GM23338 (cell line): ENCODE measurements at regions not wholly inside any gene's neighbourhood (a gene's known extent, or its start where the extent isn't known, plus 50 kb on each side); places are given as distances from the start of the nearest gene placed in this dataset.
"Not testable (repeated sequence)": the region's sequence is repeated elsewhere in the genome, so short reads cannot be mapped to it uniquely, and the experiment has no call there.

Source experiments
- ATAC-seq: fragments of 200-7000 bp; cut with Tn5 transposase; 3 replicates; pipeline ENCODE4 v1.9.1; 2020
- DNase-seq: peaks from one replicate; pipeline ENCODE4 v3.0.0-alpha.2; 2015; ENCODE audit warnings: low spot score
- H2AFZ ChIP-seq: fragments of 200-600 bp; sonication (generic); 2 replicates; pipeline ENCODE4 v1.8.0; 2016; ENCODE audit warnings: antibody characterized with exemption, mild to moderate bottlenecking, moderate library complexity
- H3F3A ChIP-seq: fragments of 200-600 bp; sonication (generic); replicated peaks from 2 replicates; pipeline ENCODE4 v1.8.0; 2017; ENCODE audit warnings: antibody characterized with exemption, mixed run types, low read depth
- H3K27ac ChIP-seq: fragments of 200-600 bp; sonication (generic); 2 replicates; pipeline ENCODE4 v1.6.1; 2016; ENCODE audit warnings: low read depth
- H3K27me3 ChIP-seq: fragments of 200-600 bp; sonication (generic); 2 replicates; pipeline ENCODE4 v1.8.0; 2016; ENCODE audit warnings: mild to moderate bottlenecking, mixed run types, moderate library complexity; ENCODE audit not compliant: insufficient read depth
- H3K36me3 ChIP-seq: fragments of 200-600 bp; sonication (generic); 2 replicates; pipeline ENCODE4 v1.8.0; 2016; ENCODE audit warnings: mild to moderate bottlenecking; ENCODE audit not compliant: insufficient read depth
- H3K4me1 ChIP-seq: fragments of 200-600 bp; sonication (generic); 2 replicates; pipeline ENCODE4 v1.8.0; 2016; ENCODE audit warnings: mild to moderate bottlenecking, moderate library complexity; ENCODE audit not compliant: insufficient read depth
- H3K4me2 ChIP-seq: fragments of 200-600 bp; sonication (generic); 2 replicates; pipeline ENCODE4 v1.7.1; 2017; ENCODE audit warnings: mixed run types
- H3K4me3 ChIP-seq: fragments of 200-600 bp; sonication (generic); 2 replicates; pipeline ENCODE4 v1.6.1; 2016; ENCODE audit warnings: mixed run types
- H3K79me2 ChIP-seq: fragments of 200-600 bp; sonication (generic); replicated peaks from 2 replicates; pipeline ENCODE4 v1.8.0; 2017; ENCODE audit warnings: mild to moderate bottlenecking; ENCODE audit not compliant: insufficient read depth
- H3K9me2 ChIP-seq: fragments of 200-600 bp; sonication (generic); 2 replicates; pipeline ENCODE4 v1.8.0; 2017; ENCODE audit not compliant: insufficient read depth
- H4K20me1 ChIP-seq: fragments of 200-600 bp; sonication (generic); replicated peaks from 2 replicates; pipeline ENCODE4 v1.8.0; 2017; ENCODE audit warnings: mild to moderate bottlenecking; ENCODE audit not compliant: insufficient read depth
- H3K27ac Mint-ChIP-seq: 2 replicates; pipeline ENCODE4 v1.8.0; 2020; ENCODE audit warnings: inconsistent platforms, mild to moderate bottlenecking, moderate library complexity, mixed read lengths
- H3K27me3 Mint-ChIP-seq: 3 replicates; pipeline ENCODE4 v1.8.0; 2022; ENCODE audit warnings: low read depth, mild to moderate bottlenecking, moderate library complexity, mixed read lengths, inconsistent platforms; ENCODE audit not compliant: insufficient read depth, poor library complexity
- H3K36me3 Mint-ChIP-seq: 3 replicates; pipeline ENCODE4 v1.8.0; 2021; ENCODE audit warnings: low read depth, mild to moderate bottlenecking, inconsistent platforms, moderate library complexity, mixed read lengths
- H3K4me1 Mint-ChIP-seq: 3 replicates; pipeline ENCODE4 v1.8.0; 2020; ENCODE audit warnings: mild to moderate bottlenecking, inconsistent platforms, mixed read lengths
- H3K4me3 Mint-ChIP-seq: 3 replicates; pipeline ENCODE4 v1.8.0; 2021; ENCODE audit warnings: moderate library complexity, mild to moderate bottlenecking, inconsistent platforms, mixed read lengths
- H3K9me3 Mint-ChIP-seq: 3 replicates; pipeline ENCODE4 v1.8.0; 2020; ENCODE audit warnings: moderate library complexity, mild to moderate bottlenecking, inconsistent platforms, mixed read lengths
- ZNF114 ChIP-seq: fragments of 250-450 bp; sonication (Bioruptor Pico); IDR thresholded peaks from 2 replicates; pipeline ENCODE4 v1.5.0; 2020; ENCODE audit warnings: mild to moderate bottlenecking, moderate library complexity
- TF ChIP-seq, protein P1 (sequence below): fragments of 250-450 bp; sonication (Bioruptor Pico); IDR thresholded peaks from 2 replicates; pipeline ENCODE4 v1.5.0; 2020; ENCODE audit warnings: mild to moderate bottlenecking, moderate library complexity
- TF ChIP-seq, protein P2 (sequence below): IDR thresholded peaks from one replicate; pipeline ENCODE4 v1.6.1; 2018; ENCODE audit warnings: antibody characterized with exemption; ENCODE audit not compliant: unreplicated experiment

DNA sequence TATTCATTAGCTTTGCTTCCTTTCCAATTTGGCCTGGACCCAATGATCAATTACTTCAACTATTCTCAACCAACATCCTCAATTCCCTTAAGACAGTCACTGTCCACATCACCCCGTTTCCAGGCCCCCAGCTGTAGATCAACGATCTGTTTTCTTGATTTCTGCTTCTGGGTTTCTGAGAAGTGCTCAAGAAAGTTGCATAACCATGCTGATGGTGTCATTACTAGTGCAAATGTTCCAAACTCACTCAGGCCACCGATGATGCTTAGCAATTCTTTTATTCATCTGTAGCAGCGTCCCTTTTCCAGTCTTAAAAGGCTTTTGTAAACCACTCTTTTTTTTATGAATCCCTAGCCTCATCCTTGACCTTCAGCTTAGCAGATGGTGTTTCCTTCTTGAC, 155.8 kb upstream of the PTGFR start:
- Histone ChIP-seq H3K36me3 (no peaks in the 10 kb centered on the region), H3F3A (no peaks in the 10 kb centered on the region), H2AFZ (no peak overlapping the region), H3K4me2 (no peak overlapping the region), H3K4me3 (no peak overlapping the region), H3K27ac (no peak overlapping the region), H3K9me2 (0 out of 2 replicates have a peak, but pooled peaks cover 5% of the 10 kb centered on the region), H3K27me3 (no peaks in the 10 kb centered on the region), H3K4me1 (no peaks in the 10 kb centered on the region), H4K20me1 (no peaks in the 10 kb centered on the region; the same call in 1 of the 2 replicates), H3K79me2 (no peaks in the 10 kb centered on the region)
- no peaks in the 10 kb centered on the region for H3K27me3 Mint-ChIP-seq
- H3K4me3 Mint-ChIP-seq = no peak overlapping the region
- H3K4me1 Mint-ChIP-seq = no peaks in the 10 kb centered on the region
- DNase-seq (no peak), ATAC-seq (no peak)
- H3K27ac Mint-ChIP-seq = no peak overlapping the region
- no peak for TF ChIP-seq ZNF114 (CRISPR knock-in tag)
- TF ChIP-seq, protein P1, sequence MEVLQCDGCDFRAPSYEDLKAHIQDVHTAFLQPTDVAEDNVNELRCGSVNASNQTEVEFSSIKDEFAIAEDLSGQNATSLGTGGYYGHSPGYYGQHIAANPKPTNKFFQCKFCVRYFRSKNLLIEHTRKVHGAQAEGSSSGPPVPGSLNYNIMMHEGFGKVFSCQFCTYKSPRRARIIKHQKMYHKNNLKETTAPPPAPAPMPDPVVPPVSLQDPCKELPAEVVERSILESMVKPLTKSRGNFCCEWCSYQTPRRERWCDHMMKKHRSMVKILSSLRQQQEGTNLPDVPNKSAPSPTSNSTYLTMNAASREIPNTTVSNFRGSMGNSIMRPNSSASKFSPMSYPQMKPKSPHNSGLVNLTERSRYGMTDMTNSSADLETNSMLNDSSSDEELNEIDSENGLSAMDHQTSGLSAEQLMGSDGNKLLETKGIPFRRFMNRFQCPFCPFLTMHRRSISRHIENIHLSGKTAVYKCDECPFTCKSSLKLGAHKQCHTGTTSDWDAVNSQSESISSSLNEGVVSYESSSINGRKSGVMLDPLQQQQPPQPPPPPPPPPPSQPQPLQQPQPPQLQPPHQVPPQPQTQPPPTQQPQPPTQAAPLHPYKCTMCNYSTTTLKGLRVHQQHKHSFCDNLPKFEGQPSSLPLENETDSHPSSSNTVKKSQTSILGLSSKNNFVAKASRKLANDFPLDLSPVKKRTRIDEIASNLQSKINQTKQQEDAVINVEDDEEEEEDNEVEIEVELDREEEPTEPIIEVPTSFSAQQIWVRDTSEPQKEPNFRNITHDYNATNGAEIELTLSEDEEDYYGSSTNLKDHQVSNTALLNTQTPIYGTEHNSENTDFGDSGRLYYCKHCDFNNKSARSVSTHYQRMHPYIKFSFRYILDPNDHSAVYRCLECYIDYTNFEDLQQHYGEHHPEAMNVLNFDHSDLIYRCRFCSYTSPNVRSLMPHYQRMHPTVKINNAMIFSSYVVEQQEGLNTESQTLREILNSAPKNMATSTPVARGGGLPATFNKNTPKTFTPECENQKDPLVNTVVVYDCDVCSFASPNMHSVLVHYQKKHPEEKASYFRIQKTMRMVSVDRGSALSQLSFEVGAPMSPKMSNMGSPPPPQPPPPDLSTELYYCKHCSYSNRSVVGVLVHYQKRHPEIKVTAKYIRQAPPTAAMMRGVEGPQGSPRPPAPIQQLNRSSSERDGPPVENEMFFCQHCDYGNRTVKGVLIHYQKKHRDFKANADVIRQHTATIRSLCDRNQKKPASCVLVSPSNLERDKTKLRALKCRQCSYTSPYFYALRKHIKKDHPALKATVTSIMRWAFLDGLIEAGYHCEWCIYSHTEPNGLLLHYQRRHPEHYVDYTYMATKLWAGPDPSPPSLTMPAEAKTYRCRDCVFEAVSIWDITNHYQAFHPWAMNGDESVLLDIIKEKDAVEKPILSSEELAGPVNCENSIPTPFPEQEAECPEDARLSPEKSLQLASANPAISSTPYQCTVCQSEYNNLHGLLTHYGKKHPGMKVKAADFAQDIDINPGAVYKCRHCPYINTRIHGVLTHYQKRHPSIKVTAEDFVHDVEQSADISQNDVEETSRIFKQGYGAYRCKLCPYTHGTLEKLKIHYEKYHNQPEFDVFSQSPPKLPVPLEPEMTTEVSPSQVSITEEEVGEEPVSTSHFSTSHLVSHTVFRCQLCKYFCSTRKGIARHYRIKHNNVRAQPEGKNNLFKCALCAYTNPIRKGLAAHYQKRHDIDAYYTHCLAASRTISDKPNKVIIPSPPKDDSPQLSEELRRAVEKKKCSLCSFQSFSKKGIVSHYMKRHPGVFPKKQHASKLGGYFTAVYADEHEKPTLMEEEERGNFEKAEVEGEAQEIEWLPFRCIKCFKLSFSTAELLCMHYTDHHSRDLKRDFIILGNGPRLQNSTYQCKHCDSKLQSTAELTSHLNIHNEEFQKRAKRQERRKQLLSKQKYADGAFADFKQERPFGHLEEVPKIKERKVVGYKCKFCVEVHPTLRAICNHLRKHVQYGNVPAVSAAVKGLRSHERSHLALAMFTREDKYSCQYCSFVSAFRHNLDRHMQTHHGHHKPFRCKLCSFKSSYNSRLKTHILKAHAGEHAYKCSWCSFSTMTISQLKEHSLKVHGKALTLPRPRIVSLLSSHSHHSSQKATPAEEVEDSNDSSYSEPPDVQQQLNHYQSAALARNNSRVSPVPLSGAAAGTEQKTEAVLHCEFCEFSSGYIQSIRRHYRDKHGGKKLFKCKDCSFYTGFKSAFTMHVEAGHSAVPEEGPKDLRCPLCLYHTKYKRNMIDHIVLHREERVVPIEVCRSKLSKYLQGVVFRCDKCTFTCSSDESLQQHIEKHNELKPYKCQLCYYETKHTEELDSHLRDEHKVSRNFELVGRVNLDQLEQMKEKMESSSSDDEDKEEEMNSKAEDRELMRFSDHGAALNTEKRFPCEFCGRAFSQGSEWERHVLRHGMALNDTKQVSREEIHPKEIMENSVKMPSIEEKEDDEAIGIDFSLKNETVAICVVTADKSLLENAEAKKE (CRISPR knock-in tag) = no peak
- TF ChIP-seq, protein P2, sequence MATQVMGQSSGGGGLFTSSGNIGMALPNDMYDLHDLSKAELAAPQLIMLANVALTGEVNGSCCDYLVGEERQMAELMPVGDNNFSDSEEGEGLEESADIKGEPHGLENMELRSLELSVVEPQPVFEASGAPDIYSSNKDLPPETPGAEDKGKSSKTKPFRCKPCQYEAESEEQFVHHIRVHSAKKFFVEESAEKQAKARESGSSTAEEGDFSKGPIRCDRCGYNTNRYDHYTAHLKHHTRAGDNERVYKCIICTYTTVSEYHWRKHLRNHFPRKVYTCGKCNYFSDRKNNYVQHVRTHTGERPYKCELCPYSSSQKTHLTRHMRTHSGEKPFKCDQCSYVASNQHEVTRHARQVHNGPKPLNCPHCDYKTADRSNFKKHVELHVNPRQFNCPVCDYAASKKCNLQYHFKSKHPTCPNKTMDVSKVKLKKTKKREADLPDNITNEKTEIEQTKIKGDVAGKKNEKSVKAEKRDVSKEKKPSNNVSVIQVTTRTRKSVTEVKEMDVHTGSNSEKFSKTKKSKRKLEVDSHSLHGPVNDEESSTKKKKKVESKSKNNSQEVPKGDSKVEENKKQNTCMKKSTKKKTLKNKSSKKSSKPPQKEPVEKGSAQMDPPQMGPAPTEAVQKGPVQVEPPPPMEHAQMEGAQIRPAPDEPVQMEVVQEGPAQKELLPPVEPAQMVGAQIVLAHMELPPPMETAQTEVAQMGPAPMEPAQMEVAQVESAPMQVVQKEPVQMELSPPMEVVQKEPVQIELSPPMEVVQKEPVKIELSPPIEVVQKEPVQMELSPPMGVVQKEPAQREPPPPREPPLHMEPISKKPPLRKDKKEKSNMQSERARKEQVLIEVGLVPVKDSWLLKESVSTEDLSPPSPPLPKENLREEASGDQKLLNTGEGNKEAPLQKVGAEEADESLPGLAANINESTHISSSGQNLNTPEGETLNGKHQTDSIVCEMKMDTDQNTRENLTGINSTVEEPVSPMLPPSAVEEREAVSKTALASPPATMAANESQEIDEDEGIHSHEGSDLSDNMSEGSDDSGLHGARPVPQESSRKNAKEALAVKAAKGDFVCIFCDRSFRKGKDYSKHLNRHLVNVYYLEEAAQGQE = no peak
- no peaks in the 10 kb centered on the region for H3K9me3 Mint-ChIP-seq
- H3K36me3 Mint-ChIP-seq = no peaks in the 10 kb centered on the region

DNA sequence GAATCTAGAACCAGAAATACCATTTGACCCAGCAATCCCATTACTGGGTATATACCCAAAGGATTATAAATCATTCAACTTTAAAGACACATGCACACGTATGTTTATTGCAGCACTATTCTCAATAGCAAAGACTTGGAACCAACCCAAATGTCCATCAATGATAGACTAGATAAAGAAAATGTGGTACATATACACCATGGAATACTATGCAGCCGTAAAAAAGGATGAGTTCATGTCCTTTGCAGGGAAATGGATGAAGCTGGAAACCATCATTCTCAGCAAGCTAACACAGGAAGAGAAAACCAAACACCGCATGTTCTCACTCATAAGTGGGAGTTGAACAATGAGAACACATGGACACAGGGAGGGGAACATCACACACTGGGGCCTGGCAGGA, 154.0 kb upstream of the PTGFR start:
- not testable (repeated sequence) for ATAC-seq, DNase-seq, H3K27me3 ChIP-seq, H3K4me3 Mint-ChIP-seq, H3K4me3 ChIP-seq, H3F3A ChIP-seq, H3K36me3 Mint-ChIP-seq, H3K27ac ChIP-seq, H3K36me3 ChIP-seq, H3K27me3 Mint-ChIP-seq, H4K20me1 ChIP-seq, H3K4me1 ChIP-seq, H3K4me1 Mint-ChIP-seq, H3K4me2 ChIP-seq, H3K9me3 Mint-ChIP-seq, H2AFZ ChIP-seq, H3K79me2 ChIP-seq, H3K9me2 ChIP-seq, H3K27ac Mint-ChIP-seq
